GM18507 (cell line): ENCODE measurements at regions not wholly inside any gene's neighbourhood (a gene's known extent, or its start where the extent isn't known, plus 50 kb on each side); places are given as distances from the start of the nearest gene placed in this dataset.

Source experiments
- DNase-seq: peaks from one replicate; pipeline ENCODE4 v3.0.0; 2011; ENCODE audit warnings: low read depth; ENCODE audit not compliant: insufficient read length; ENCODE audit errors: extremely low spot score
- FAIRE-seq: peaks from 2 replicates; lab custom pipeline; 2011; peaks lifted over from hg19 to GRCh38; lab: Jason Lieb, UNC

DNA sequence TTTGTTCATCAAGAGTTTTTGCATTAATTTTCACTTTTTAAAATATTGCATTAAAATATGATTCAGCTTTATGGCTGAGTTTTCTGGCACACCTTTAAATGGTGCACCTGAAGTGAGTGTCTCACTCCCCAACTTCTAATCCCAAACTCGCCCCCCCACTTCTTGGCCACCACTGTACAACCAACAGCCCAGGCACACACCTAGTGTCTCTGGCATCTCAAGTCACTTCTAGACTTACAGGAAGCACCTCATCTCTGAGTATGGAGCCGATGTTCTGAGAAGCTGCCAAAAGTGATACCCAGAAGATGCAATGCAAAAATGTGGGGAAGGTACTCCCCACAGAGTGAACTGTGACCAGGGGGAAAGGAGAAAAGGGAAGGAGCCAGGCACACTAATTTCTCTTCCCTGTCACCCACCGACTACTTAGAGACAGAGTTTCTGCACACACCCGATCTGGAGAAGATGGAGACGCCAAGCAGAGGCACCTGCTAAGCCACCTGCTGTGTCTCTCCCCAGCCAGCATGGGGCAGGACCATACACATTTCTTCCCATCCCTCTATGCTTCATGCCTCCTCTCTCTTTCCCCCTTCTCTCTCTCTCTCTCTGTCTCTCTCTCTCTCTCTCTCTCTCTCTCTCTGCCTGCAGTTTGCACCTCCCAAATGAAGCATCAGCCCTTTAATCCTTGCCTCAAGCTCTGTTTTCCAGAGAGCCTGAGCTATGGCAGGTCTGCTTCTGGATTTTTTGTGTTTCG is 155.3 kb upstream of the ZNF507 start:
- no peak for FAIRE-seq
- no peak for DNase-seq

DNA sequence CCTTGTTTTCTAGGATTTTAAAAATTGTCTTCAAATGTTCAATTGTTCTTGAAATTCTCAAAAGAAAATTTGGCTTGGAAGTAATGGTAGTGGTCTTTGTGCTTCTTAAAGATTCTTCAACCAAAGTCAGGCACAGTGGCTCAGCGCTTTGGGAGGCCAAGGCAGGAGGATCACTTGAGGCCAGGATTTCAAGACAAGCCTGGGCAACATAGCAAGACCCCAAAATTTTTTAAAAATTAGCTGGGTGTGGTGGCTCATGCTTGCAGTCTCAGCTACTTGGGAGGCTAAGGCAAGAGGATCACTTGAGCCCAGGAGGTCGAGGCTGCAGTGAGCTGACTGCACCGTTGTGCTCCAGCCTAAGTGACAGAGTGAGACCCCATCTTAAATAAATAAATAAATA is 153.5 kb upstream of the ZNF507 start:
- FAIRE-seq, result no peak
- DNase-seq, result no peak

DNA sequence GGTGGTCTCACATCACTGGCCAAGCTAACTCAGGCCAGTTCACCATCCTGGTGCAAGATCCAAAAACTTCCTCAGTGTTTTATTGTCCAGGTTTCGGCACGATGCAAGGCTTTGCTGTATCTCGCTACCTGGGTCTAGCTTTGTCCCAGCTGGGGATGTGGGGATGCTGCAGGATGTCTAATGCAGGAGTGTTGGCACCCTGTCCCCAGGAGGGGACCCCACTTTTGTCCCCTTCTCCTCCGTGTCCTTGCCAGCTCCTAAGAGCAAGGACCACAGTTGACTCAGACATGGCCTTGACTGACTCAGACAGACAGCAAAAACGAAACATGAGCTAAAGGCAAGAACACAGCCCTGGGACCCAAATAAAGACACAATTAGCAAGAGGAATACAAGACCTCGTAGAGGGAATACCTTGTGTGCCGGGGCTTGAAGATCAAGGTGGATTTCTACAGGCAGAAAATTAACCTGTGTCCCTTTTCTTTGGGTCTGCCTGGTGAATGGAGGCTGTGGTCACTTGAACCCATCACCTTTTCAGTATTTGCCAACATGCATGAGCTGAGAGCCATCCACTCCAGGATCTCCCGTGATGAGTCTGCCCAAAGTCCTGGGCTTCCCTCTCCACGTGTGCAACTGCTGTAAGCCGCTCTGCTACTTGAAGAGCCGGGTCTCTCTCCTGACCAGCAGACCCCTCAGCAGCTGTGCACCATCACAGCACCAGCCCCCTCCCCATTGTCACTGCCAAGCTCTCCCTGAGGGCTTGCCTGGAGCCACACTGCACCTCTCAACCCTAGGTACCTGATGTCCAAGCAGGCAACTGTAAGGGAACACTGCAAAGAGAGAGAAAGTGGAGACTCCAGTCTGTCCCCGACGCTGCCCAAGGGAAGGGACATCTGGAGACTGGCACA is 149.5 kb upstream of the ZNF507 start:
- FAIRE-seq, result no peak
- no peak for DNase-seq

DNA sequence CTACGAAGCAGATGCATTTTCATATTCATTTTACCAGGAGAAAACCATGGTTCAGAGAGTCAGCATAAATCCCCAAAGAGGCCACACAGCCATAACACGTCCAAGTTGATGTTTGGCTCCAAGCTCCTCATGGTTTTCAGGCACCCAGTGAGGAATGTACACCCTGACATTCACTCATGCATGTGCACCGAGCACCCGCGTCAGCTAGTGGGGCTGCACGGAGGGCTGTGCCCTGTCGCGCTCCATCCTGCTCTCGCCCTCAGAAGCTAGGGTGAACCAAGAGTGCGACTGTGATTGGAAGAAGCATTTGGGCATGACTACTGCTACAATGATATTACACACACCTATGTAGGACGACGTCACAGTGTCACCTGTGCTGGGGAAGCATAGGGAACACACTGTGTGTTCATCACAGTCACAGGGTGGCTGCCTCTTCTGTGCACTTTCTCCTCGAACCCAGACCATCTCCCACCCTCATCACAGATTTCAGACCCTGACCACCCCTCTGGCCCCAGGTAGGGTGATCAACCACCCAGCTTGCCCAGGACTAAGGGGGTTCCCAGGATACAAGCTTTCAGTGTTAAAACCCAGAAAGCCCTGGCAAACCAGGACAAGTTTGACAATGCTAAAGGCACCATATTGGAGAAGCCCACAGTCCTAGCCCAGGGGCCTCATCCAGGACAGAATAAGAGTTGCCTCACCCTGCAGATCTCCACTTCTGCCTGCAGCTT is 148.6 kb upstream of the ZNF507 start:
- no peak for FAIRE-seq

DNA sequence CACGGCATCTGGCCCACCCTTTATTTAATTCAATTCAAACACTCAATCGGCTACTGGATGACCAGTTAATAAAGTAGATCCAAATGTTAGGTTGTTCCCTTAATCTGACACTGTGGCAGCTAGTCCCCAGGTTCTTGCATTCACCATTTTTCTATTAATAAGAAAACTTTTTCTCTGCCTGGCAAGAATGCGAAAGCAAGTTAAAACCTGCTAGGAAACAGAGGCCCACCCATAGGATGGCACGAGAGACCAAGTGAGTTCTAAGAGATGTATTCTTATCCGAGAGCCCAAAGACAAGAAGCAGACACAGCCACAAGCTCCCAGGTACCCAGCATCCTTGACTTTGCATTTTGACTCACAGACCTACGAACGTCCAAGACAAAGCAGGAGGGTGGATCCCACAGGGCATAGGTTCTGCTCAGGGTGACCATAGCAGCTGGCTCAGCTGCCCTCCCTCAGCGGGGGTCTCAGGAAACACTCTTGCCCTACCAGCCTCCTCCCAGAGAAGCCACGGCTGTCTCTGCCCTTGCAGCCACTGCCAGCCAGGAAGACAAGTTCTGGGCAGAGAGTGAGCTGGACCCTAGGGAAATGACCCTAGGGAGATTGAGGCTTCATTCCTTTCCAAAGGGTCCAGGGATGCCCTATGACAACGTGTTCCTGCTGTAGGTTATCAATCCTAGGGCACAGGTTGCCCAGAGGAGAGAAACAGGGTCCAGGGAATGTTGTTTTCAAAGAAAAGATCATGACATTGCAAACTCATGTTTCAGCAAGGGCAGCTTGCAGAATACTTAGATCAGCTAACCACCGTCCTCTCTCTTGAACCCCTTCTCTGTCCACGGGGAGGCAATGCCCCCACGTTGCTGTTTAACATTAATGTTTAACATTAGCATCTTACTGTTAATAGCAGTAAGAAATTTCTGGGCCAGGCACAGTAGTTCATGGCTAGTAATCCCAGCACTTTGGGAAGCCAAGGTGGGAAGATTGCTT is 147.2 kb upstream of the ZNF507 start:
- DNase-seq (no peak), FAIRE-seq (no peak)

More for the DNA sequence above, 148.6 kb upstream of the ZNF507 start:
- no peak for DNase-seq

DNA sequence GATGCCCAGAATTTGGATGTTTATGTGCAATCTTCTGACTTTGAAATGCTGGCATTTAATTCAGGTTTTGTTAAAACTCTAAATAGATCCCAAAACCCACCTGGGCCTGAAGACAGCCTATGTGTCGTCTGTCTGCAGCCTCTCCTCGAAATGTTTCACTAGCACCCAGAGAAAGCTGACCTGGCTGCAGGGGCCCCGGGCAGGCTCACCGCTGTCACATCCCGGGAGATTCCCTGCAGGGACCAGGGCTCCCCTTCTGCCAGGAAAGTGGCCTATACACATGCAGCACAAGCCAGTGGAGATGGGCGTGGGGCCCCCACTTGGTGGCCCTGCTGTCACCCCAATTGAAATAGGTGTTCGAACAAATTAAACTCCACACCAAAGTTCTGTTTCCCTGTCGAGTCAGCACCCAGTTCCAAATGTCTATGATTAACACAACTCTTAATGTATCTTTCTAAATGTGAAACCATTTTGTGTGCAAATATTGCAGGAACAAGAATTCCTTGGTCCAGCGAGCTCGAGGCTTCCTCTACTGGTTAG is 145.8 kb upstream of the ZNF507 start:
- no peak for DNase-seq
- FAIRE-seq, result no peak

DNA sequence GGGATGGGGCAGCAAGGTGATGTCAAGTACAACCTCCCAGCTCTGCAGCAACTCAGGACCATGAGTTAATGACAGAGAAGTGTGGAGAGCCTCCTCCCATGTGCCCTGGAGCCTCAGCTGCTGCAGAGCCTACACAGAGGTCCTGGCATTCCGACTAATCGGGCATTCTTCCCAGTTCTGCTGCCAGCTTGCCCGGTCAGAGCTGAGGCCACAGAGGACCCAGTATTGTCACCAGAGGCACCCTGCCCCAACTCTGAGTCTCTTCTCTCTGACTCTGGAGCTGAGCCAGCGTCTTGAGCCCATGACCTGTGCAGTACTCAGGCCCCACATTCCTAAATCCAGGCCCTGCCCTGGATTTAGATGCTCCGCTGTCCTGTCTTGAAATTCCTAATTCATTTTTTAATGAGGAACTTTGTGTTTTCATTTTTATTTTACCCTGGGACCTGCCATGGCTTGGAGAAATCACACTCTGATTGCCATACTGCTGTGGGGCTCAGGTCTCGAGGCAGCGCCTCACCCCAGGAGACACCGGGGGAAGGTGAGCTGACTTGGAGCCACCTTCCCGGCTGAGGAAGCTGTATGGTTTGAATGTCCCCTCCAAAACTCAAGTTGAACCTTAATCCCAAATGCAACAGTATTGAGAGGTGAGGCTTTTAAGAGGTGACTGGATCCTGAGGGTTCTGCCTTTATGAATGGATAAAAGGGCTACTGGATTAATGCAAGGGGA is 144.9 kb upstream of the ZNF507 start:
- DNase-seq, result no peak
- no peak for FAIRE-seq

DNA sequence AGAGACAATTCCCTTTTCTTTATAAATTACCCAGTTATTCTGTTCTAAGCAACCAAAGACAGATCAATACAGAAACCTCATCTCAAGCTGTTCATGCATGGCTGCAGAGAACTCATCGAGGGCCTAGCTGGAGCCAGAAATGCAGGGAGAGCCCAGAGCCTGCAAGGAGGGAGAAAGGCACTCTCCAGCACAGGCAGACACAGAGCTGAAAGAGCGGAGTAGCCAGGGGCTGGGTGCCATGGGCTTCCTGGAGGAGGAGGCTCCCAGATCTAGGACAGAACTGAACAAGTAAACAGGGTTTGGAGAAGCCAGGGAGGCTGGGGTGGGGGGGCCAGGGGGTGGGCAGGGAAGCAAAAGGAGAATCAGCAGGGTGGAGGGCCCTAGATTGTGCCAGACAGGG is 144.2 kb upstream of the ZNF507 start:
- FAIRE-seq, result no peak

DNA sequence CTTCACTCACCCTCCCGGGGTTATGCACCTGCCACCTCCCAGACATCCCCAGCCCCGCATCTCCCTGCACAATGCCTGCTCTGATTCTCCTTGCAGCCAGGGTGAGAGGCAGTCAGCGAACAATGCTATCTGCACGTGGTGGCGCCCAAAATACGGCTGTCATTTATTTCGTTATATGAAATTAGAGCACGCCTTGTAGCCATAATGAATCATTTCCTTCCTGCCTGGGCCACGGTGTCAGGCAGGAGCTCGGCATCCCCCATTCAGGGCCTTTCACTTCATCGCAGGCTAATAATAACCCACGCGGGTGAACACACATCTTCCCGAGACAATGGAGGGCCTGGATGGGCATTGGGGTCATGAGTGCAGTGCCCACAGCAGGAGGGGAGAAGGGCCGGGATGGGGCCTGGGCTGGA is 143.8 kb upstream of the ZNF507 start:
- FAIRE-seq (no peak), DNase-seq (no peak)

More for the DNA sequence above, 144.2 kb upstream of the ZNF507 start:
- DNase-seq, result no peak

DNA sequence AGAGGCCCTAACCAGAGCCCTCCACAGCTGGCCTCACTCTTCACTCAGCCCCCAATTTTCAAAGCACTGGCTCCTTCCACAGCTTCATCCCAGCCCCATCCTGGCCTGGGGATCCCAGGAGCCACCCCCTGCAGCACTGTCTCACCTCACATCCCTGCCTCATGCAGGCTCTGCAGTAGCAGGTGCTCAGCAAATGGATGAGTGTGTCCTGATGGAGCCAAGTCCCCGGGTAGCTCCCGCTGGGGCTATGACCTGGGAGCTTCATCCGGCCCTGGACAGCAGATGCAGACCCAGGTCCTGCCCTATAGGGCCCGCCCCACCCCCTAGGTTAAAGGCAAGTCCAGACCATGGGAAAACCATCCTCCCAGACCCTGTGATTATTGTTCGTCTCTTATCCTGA is 143.2 kb upstream of the ZNF507 start:
- no peak for FAIRE-seq
- DNase-seq, result no peak

DNA sequence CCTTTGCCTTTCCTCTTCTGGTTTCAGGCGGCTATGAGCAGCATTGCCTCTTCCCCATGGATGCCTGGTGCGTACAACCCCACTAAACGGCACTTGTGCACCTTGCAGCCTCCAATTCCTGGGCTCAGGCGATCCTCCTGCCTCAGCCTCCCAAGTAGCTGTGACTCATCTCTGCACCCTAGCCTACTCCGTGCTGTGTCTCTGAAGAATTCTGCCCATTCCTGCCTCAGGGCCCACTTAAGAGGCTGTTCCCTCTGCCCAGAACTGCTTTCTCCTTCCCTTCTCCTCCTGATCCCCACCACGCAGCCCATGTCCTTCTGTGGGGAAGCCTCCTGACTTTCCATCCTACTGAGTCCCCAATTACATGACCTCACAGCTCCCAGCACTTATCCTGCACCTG is 142.2 kb upstream of the ZNF507 start:
- FAIRE-seq, result no peak

DNA sequence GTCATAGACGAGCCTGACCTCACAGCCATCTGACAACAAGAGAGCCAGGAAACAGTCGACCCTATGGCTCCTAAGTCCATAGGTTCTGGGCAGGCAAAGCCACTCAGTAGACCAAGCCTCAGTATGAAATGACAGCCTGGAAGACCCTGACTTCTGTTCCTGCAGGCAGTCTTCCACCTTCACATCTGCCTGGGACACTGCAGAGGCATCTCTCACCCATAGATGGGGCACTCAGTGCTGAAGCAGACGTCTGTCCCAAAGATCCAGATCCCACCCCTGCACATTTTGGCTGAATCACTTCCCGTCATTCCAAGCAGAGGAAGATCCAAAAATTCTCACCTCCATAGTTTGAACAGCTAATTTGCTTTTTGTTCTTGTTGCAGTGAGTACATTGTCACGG is 139.3 kb upstream of the ZNF507 start:
- FAIRE-seq (no peak), DNase-seq (no peak)

More for the DNA sequence above, 142.2 kb upstream of the ZNF507 start:
- no peak for DNase-seq

DNA sequence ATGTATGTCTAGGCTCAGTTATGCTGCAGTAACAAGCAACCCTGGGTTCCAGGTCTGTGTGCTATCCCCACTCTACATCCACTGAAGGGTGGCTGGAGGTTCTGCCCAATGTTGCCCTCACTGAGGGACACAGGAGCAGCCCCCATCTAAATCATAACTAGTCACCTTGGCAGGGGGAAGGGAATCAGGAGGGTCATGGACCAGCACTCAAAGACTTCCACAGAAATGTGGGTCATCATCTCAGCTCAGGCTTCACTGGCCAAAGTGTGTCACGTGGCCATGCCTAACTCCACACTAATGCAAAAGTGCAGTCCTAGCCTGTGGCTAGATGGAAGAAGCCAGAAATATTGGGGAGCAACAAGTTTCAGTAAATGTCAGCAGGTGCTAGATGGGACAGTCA is 137.3 kb upstream of the ZNF507 start:
- DNase-seq (no peak), FAIRE-seq (no peak)

DNA sequence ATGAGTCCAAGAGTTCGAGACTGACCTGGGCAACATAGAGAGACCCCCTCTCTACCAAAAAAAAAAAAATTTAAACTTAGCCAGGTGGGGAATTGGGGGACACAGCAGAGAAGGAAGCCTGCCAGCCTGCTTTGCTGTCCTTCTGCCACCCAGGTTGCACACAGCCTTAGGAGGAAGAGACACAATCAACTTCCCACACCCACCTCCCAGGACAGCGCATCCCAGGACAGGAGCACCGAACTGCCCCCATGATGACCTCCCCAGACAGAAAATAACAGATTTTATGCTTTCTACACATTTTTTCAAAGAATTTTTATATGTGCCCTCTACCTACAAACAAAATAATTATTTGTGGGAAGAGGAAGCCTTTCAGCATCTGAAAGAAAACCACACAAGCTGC is 126.0 kb upstream of the ZNF507 start:
- no peak for FAIRE-seq
- DNase-seq, result no peak

DNA sequence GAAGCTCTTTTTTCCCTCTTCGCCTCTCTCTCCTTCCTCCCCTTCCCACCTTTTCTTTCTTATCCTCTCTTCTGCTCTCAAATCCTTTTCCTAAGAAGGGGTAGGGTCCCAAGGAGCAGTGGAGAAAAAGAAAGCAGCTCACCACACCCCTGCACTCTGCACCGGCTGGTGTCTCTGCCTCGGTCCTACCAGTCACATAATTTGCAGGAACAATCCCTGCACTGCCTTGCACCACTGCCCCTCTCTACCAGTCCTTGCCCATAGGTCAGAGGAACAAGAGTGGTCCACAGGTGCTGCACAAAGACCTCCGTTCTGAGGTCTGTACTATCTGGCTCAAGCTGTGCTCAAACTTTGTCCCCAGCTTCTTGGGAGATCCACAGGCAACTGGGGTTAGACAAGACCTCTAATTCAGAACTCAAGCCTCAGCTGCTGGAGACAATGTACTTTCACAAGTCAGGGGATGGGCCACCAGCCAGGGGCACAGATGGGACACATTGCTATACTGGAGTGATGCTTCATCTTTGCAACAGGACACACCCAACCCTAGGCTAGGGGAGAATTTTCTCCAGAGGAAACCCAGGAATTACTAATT is 125.4 kb upstream of the ZNF507 start:
- no peak for FAIRE-seq
- no peak for DNase-seq

DNA sequence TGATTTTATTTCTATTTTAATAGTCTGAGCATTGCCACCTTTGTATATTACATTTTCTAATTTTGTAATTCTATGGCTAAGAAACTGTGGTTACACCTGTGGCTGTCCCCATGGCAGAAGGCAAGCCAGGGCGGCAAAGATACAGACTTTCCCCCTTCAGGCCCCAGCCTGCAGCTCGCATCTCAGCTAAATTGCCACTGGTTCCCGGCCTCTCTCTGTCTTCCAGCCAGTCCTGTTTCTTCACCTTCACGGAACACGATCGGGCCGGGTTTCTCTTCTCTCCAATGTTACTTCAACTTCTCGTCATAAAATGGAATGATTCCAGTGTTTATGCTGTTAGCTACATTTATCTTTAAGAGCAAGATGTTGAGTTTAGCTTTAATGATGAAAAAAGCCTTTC is 124.5 kb upstream of the ZNF507 start:
- DNase-seq (no peak), FAIRE-seq (no peak)

DNA sequence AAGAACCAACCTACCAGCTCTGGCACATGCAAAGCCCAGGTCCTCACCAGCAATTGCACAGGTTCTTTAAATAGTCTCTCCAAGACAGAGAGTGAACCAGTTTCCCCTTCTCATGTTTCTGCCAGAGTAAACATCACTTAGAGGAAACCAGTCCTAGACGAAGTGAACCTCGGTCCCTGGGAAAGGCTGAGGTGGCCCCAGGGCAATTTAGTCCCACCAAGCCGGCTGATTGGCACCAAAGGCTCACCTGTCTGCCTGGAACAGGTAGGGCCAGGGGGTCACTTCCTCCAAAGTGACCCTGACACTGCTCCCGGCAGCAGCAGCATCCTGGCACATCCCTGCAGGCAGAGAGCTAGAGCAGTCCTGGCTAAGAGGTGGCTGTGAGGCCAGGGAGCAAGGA is 122.9 kb upstream of the ZNF507 start:
- no peak for DNase-seq
- no peak for FAIRE-seq

DNA sequence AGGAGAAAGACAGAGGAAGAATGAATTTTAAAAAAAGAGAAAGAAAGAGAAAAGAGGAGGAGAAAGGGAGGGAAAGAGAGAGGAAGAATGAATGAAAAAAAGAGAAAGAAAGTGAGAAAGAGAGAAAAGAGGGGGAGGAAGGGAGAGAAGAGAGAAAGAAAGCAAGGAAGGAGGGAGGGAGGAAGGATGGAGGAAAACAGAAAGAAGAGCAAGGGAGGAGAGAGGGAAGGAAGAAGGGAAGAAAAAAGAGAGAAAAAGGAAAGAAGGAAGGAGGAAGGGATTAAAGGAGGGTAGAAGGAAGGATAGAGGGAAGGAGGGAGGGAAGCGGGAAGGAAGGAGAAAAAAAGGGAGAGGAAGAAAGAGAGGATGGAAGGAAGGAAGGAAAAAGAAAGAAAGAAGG is 122.3 kb upstream of the ZNF507 start:
- no peak for FAIRE-seq
- DNase-seq, result no peak
